CD4-positive, alpha-beta memory T cell (primary cell): ENCODE measurements at regions not wholly inside any gene's neighbourhood (a gene's known extent, or its start where the extent isn't known, plus 50 kb on each side); places are given as distances from the start of the nearest gene placed in this dataset.

ENCODE experiments used
- CTCF ChIA-PET: fragments of 350-600 bp; sonication (Branson Sonifier 250); formaldehyde crosslinking; loops from one replicate; lab custom pipeline; 2021; ENCODE audit warnings: inconsistent platforms; ENCODE audit not compliant: partially characterized antibody; lab: Charles Lee
- POLR2A ChIA-PET: fragments of 350-600 bp; sonication (Branson Sonifier 250); formaldehyde crosslinking; loops from one replicate; lab custom pipeline; 2021; ENCODE audit not compliant: partially characterized antibody; lab: Charles Lee
- DNase-seq, 5 donors: peaks; one replicate each; pipeline versions ENCODE4 v3.0.0 to v3.0.0-alpha.2; 2020 to 2022; ENCODE audit warnings: mixed read lengths in 1 of 5
- H3K27ac ChIP-seq: one replicate; pipeline ENCODE4 v1.7.0; 2013; ENCODE audit warnings: low read depth, low read length
- H3K27me3 ChIP-seq: 2 replicates; pipeline ENCODE4 v1.7.0; 2013; ENCODE audit warnings: mild to moderate bottlenecking, low read length, moderate library complexity; ENCODE audit not compliant: insufficient read depth
- H3K36me3 ChIP-seq: 2 replicates; pipeline ENCODE4 v1.7.0; 2013; ENCODE audit warnings: mild to moderate bottlenecking, low read length, moderate library complexity; ENCODE audit not compliant: insufficient read depth
- H3K4me1 ChIP-seq: 2 replicates; pipeline ENCODE4 v1.7.0; 2013; ENCODE audit warnings: mild to moderate bottlenecking, low read length, moderate library complexity; ENCODE audit not compliant: insufficient read depth
- H3K4me3 ChIP-seq, 2 donors: one replicate each; pipeline ENCODE4 v1.7.0; 2013; ENCODE audit warnings: low read length in 2 of 2, mild to moderate bottlenecking in 1 of 2
- H3K9me3 ChIP-seq, 2 donors: one replicate each; pipeline ENCODE4 v1.7.0; 2013; ENCODE audit warnings: low read length in 2 of 2, control low read depth in 1 of 2; ENCODE audit not compliant: control insufficient read depth in 1 of 2
- H3K27ac Mint-ChIP-seq, 7 donors: one replicate each; pipeline ENCODE4 v1.8.0; 2020 to 2021; ENCODE audit warnings: mixed read lengths in 7 of 7, mild to moderate bottlenecking in 6 of 7, inconsistent platforms in 3 of 7, moderate library complexity in 3 of 7
- H3K27me3 Mint-ChIP-seq, 2 donors: one replicate each; pipeline ENCODE4 v1.8.0; 2020 to 2021; ENCODE audit warnings: mixed read lengths in 2 of 2
- H3K36me3 Mint-ChIP-seq, 2 donors: one replicate each; pipeline ENCODE4 v1.8.0; 2020 to 2021; ENCODE audit warnings: mixed read lengths in 2 of 2, inconsistent platforms in 1 of 2, mild to moderate bottlenecking in 1 of 2
- H3K4me1 Mint-ChIP-seq, 4 donors: one replicate each; pipeline ENCODE4 v1.8.0; 2020 to 2021; ENCODE audit warnings: mixed read lengths in 4 of 4, mild to moderate bottlenecking in 1 of 4
- H3K4me3 Mint-ChIP-seq, 8 donors: one replicate each; pipeline ENCODE4 v1.8.0; 2020 to 2021; ENCODE audit warnings: mixed read lengths in 8 of 8, mild to moderate bottlenecking in 7 of 8, moderate library complexity in 6 of 8, inconsistent platforms in 3 of 8
- H3K9me3 Mint-ChIP-seq, 8 donors: one replicate each; pipeline ENCODE4 v1.8.0; 2020 to 2021; ENCODE audit warnings: mixed read lengths in 8 of 8, mild to moderate bottlenecking in 5 of 8, inconsistent platforms in 3 of 8, moderate library complexity in 1 of 8
- intact Hi-C: fragments of 100-400 bp; cut with micrococcal nuclease; formaldehyde crosslinking; loops from one replicate; pipeline ENCODE4 v1.15.1; 2023

GRCh38 chr6:134689177-134689576 lies 260.7 kb downstream of the ALDH8A1 start:
- H3K4me1 ChIP-seq, result no peaks in the 10 kb centered on the region
- Mint-ChIP-seq H3K36me3 (no peaks in the 10 kb centered on the region), H3K27ac (no peak overlapping the region), H3K4me1 (no peaks in the 10 kb centered on the region), H3K4me3 (no peak overlapping the region), H3K27me3 (peaks cover 19 to 23% of the 10 kb centered on the region in 2 donors), H3K9me3 (no peaks in the 10 kb centered on the region)
- H3K36me3 ChIP-seq, result no peaks in the 10 kb centered on the region
- no peak overlapping the region for H3K4me3 ChIP-seq
- no peaks in the 10 kb centered on the region for H3K27me3 ChIP-seq
- no peak overlapping the region for H3K27ac ChIP-seq
- H3K9me3 ChIP-seq, result no peaks in the 10 kb centered on the region
- CTCF ChIA-PET, result interaction anchor here (0.6 kb wide), 1 partner anchor 136 kb away, joined by 3 read pairs; no protein-coding TSS in a partner anchor
- no peak for DNase-seq
- POLR2A ChIA-PET, result no interaction called here
- intact Hi-C loops, result no loop called here

- ChIA-PET POLR2A (no interaction called here), CTCF (no interaction called here)
- DNase-seq, result no peak
- Mint-ChIP-seq H3K4me1 (no peaks in the 10 kb centered on the region), H3K27me3 (peaks cover 12 to 14% of the 10 kb centered on the region in 2 donors), H3K9me3 (no peaks in the 10 kb centered on the region), H3K4me3 (no peak overlapping the region), H3K36me3 (no peaks in the 10 kb centered on the region), H3K27ac (no peak overlapping the region)
- H3K9me3 ChIP-seq, result no peaks in the 10 kb centered on the region
- intact Hi-C loops, result no loop called here
- H3K27ac ChIP-seq, result no peak overlapping the region
- no peaks in the 10 kb centered on the region for H3K36me3 ChIP-seq
- no peaks in the 10 kb centered on the region for H3K27me3 ChIP-seq
- H3K4me1 ChIP-seq, result no peaks in the 10 kb centered on the region
- H3K4me3 ChIP-seq, result no peak overlapping the region
Observed at GRCh38 chr6:134686071-134686470, 263.8 kb downstream of the ALDH8A1 start.

DNA sequence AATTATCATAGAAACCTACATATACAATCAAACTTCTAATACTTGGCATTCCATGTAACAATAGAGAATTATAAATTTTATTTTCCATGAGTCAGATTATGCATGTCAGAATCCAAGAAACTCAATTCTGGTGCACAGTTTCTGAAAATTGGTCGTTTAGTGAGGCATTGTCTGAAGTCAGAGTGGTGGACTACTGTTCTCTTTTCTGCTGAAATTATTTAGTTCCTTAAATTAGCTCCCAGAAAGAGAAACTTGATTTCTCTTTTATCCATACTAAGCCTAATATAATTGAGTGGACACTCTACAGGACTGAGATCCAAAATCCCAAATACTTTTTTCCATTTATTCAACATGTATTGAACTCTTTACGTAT lies 265.5 kb downstream of the ALDH8A1 start:
- intact Hi-C loops, result no loop called here
- no peaks in the 10 kb centered on the region for H3K36me3 Mint-ChIP-seq
- no peaks in the 10 kb centered on the region for H3K9me3 Mint-ChIP-seq
- H3K4me3 ChIP-seq, result no peak overlapping the region
- peaks cover under 1 to 6% of the 10 kb centered on the region in 2 donors for H3K27me3 Mint-ChIP-seq
- H3K9me3 ChIP-seq, result no peaks in the 10 kb centered on the region
- no peak overlapping the region for H3K27ac Mint-ChIP-seq
- no peaks in the 10 kb centered on the region for H3K4me1 ChIP-seq
- POLR2A ChIA-PET, result no interaction called here
- H3K4me1 Mint-ChIP-seq, result no peaks in the 10 kb centered on the region
- no peak for DNase-seq
- CTCF ChIA-PET, result no interaction called here
- no peaks in the 10 kb centered on the region for H3K36me3 ChIP-seq
- H3K27ac ChIP-seq, result no peak overlapping the region
- no peak overlapping the region for H3K4me3 Mint-ChIP-seq
- no peaks in the 10 kb centered on the region for H3K27me3 ChIP-seq

DNA sequence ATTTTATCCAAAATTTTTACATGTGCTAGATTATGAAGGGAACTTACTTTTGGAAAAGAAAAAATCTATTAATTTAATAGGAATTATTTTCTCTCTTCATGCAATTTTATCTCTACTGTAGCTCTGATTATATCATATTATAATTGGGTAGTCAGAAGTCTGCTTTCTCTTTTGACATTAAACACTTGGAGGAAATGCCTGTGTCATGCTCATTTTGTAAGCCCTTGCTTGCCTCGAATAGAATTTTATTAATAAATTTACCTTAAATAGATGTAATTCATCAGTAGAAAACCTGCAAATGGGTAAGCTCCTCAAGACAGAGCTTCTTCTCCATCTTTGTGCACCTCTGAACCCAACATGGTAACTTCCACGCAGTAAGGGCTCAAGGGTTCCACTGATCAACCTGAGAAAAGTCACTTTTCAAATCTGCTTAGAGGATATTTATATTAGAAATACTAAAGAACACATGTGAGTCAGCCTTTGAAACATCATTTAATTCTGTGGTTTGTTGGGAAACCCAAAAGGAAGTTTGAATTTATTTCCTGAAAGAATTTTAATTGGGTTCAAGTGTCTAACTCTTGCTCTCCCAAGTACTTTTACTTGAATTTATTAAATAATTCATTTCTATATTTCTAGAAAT lies 266.0 kb downstream of the ALDH8A1 start:
- Mint-ChIP-seq H3K4me1 (no peaks in the 10 kb centered on the region), H3K4me3 (no peak overlapping the region), H3K27ac (no peak overlapping the region), H3K27me3 (peaks cover 0 to 3% of the 10 kb centered on the region in 2 donors), H3K36me3 (no peaks in the 10 kb centered on the region), H3K9me3 (no peaks in the 10 kb centered on the region)
- CTCF ChIA-PET, result no interaction called here
- DNase-seq, result no peak
- H3K27ac ChIP-seq, result no peak overlapping the region
- no peaks in the 10 kb centered on the region for H3K27me3 ChIP-seq
- no peak overlapping the region for H3K4me3 ChIP-seq
- H3K36me3 ChIP-seq, result no peaks in the 10 kb centered on the region
- intact Hi-C loops, result no loop called here
- no peaks in the 10 kb centered on the region for H3K4me1 ChIP-seq
- no peaks in the 10 kb centered on the region for H3K9me3 ChIP-seq
- POLR2A ChIA-PET, result no interaction called here

GRCh38 chr6:134680433-134680832 lies 269.5 kb downstream of the ALDH8A1 start:
- DNase-seq, result no peak
- H3K27ac Mint-ChIP-seq, result no peak overlapping the region
- no peaks in the 10 kb centered on the region for H3K4me1 Mint-ChIP-seq
- H3K4me3 ChIP-seq, result no peak overlapping the region
- no peaks in the 10 kb centered on the region for H3K9me3 ChIP-seq
- ChIA-PET POLR2A (no interaction called here), CTCF (no interaction called here)
- intact Hi-C loops, result no loop called here
- peaks cover 2% of the 10 kb centered on the region in 2 donors for H3K27me3 Mint-ChIP-seq
- H3K9me3 Mint-ChIP-seq, result no peaks in the 10 kb centered on the region
- H3K36me3 Mint-ChIP-seq, result no peaks in the 10 kb centered on the region
- H3K27me3 ChIP-seq, result no peaks in the 10 kb centered on the region
- no peaks in the 10 kb centered on the region for H3K36me3 ChIP-seq
- H3K4me3 Mint-ChIP-seq, result no peak overlapping the region
- no peaks in the 10 kb centered on the region for H3K4me1 ChIP-seq
- no peak overlapping the region for H3K27ac ChIP-seq

- Histone ChIP-seq H3K27ac (no peak overlapping the region), H3K4me1 (no peaks in the 10 kb centered on the region), H3K9me3 (no peaks in the 10 kb centered on the region), H3K36me3 (no peaks in the 10 kb centered on the region), H3K4me3 (no peak overlapping the region), H3K27me3 (no peaks in the 10 kb centered on the region)
- no peaks in the 10 kb centered on the region for H3K4me1 Mint-ChIP-seq
- no peaks in the 10 kb centered on the region for H3K36me3 Mint-ChIP-seq
- ChIA-PET CTCF (no interaction called here), POLR2A (no interaction called here)
- no peak for DNase-seq
- intact Hi-C loops, result no loop called here
- H3K27ac Mint-ChIP-seq, result peak overlapping the region in 1 of 7 donors; percentile 7
- H3K9me3 Mint-ChIP-seq, result no peaks in the 10 kb centered on the region
- H3K27me3 Mint-ChIP-seq, result peaks cover 2% of the 10 kb centered on the region in 2 donors
- no peak overlapping the region for H3K4me3 Mint-ChIP-seq
Observed at GRCh38 chr6:134680021-134680420, 269.9 kb downstream of the ALDH8A1 start.

DNA sequence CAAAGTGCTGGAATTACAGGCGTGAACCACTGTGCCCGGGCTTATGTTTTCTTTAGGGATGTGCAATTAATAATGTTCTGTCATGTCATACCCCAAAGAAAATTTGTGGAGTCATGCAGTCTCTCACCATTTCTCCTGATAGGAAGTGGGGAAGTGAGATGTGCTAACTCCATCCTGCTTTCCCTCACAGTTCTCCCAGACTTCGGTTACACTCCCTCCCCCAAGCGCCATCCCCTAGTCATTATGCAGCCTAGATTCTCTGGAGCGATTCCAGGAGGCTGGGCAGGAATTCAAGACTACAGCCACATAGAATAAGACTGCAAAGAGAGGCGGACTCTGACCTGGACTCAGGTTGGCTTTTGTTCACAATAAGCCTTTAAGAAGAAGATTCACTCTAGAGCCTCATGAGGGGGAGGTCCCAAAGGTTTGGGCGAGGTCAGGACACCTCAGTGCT lies 271.4 kb downstream of the ALDH8A1 start:
- no peaks in the 10 kb centered on the region for H3K4me1 Mint-ChIP-seq
- H3K27me3 Mint-ChIP-seq, result peaks cover 0 to 4% of the 10 kb centered on the region in 2 donors
- Histone ChIP-seq H3K36me3 (no peaks in the 10 kb centered on the region), H3K4me3 (no peak overlapping the region), H3K9me3 (no peaks in the 10 kb centered on the region), H3K27me3 (no peaks in the 10 kb centered on the region), H3K4me1 (no peaks in the 10 kb centered on the region), H3K27ac (no peak overlapping the region)
- H3K4me3 Mint-ChIP-seq, result no peak overlapping the region
- intact Hi-C loops, result no loop called here
- ChIA-PET POLR2A (no interaction called here), CTCF (no interaction called here)
- no peak for DNase-seq
- no peaks in the 10 kb centered on the region for H3K36me3 Mint-ChIP-seq
- no peak overlapping the region for H3K27ac Mint-ChIP-seq
- H3K9me3 Mint-ChIP-seq, result no peaks in the 10 kb centered on the region
